Skeletal muscle cell (primary cell): ENCODE measurements at regions not wholly inside any gene's neighbourhood (a gene's known extent, or its start where the extent isn't known, plus 50 kb on each side); places are given as distances from the start of the nearest gene placed in this dataset.
A peak's percentile ranks its signal among the peaks of the same experiment; 100 is the strongest.

Source experiments
- DNase-seq: peaks from one replicate; pipeline ENCODE4 v3.0.0-alpha.2; 2010; ENCODE audit warnings: low read depth
- H3K4me3 ChIP-seq: 2 replicates; pipeline ENCODE4 v1.5.1; 2011; ENCODE audit warnings: low read depth, mild to moderate bottlenecking, control low read depth, low read length, moderate library complexity

DNA sequence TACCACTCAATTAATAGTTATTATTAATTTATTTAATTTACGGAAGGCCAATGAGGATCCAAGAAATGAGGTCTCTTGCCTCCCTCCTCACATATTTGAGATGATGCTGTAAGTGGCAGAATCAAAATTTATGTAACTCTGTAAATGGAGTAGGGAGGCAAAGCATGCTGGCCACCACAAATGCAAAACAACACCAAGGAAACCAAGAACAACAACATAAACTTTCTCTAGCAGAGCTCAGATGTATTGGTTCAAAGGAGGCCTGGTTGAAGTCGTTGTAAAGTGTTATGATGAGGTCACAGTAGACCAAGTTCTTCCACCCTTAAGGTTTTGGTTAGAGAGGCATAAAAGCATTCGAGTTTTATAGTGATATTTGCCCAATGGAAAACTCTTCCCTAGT is 194.8 kb upstream of the FAT1 start:
- no peak overlapping the region for H3K4me3 ChIP-seq
- DNase-seq, result no peak

DNA sequence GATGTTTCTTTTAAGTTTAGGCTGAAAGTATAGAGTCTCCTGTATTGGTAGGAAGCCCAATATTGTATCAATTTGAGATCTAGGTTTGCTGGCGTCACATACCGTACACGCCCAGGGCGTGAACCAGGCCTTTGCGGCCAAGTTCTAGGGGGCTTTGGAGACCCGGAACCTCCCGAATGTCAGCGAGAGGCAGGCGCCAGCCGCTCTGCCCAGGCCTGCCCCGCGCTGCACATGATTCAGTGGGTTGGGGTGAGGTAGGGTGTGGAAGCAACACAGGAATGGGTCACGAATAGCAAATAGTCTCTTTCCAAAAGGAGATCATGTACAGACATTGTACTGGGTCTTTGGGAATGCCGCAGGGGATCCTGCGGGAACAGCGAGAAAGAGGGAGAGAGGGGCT is 195.7 kb upstream of the FAT1 start:
- H3K4me3 ChIP-seq, result no peak overlapping the region
- DNase-seq, result no peak

GRCh38 chr4:186920483-186920882 is 196.8 kb upstream of the FAT1 start:
- DNase-seq, result peak; percentile 55
- no peak overlapping the region for H3K4me3 ChIP-seq

- H3K4me3 ChIP-seq, result no peak overlapping the region
- DNase-seq, result no peak
These were observed 197.3 kb upstream of the FAT1 start for GRCh38 chr4:186920992-186921391.

DNA sequence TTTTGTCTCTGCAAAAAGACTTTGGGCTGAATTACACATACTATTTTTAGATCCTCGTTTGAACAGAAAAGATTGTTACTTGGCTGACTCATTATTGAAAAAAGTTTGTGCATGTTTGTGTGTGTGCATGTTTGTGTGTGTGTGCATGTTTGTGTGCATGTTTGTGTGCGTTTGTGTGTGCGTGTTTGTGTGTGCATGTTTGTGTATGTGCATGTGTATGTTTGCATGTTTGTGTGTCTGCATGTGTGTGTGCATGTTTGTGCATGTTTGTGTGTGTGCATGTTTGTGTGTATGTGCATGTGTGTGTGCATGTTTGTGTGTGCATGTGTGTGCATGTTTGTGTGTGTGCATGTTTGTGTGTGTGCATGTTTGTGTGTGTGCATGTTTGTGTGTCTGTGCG is 201.1 kb upstream of the FAT1 start:
- DNase-seq, result no peak
- H3K4me3 ChIP-seq, result no peak overlapping the region

DNA sequence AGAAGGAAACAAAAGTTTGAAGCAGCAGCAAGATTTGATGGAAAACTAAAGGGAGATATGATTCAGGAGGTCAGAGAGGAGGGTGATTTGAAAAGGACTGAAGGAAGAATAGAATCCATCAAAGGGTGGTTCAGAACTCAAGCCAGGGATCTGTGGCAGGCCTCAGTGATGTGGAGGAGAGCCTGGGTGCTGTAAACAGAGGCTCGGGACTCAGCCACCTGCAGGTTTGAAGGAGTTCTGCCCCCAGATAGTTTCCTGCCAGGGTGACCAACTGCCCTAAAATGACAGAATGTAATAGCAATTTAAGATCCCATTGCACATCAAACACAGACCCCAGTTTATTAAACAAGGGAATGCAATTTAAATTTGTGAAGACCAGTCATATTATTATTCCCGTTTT is 204.0 kb upstream of the FAT1 start:
- H3K4me3 ChIP-seq, result no peak overlapping the region
- no peak for DNase-seq

DNA sequence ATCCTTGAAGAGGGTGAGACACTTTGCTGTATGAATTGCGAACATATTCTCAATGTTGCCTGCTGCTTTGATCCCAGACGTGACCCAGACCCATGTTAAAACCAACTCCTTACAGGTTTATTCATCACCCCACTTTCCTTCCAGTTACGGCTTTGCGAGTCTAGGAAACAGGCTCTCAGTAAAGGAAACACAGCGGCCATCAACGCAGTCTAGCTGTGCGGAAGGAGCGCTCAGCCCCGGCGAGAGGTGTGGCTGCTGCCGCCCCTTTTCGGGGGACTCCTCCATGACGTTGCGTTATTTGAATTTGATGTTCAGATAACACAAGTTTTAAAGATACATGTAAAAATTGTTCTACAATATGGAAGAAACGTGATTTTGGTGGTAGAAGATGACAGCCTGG is 206.4 kb upstream of the FAT1 start:
- no peak overlapping the region for H3K4me3 ChIP-seq

DNA sequence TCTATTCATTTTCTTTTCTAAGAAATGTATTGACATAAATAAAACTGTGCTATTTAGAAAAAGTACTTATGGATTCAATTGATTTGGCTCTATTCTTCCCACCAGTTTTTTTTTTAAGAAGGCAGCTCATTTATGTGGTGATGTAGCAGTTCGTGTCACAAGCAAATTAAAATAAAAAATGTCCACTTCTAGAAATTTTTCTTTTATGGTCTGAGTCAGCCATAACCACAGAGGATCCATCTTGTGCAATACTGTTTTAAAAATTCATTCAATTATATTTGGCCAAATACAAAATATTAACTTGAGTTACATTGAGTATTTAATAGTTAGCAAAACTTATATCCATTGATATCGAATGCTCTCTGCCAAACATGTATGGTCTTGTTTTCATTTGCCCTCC is 207.9 kb upstream of the FAT1 start:
- DNase-seq, result no peak
- no peak overlapping the region for H3K4me3 ChIP-seq

More for the DNA sequence above, 206.4 kb upstream of the FAT1 start:
- no peak for DNase-seq

GRCh38 chr4:186932196-186932595 is 208.5 kb upstream of the FAT1 start:
- no peak overlapping the region for H3K4me3 ChIP-seq

GRCh38 chr4:186932631-186933187 is 209.1 kb upstream of the FAT1 start:
- DNase-seq, result peak; percentile 72
- H3K4me3 ChIP-seq, result no peak overlapping the region

More at GRCh38 chr4:186932196-186932595, 208.5 kb upstream of the FAT1 start:
- DNase-seq, result no peak

DNA sequence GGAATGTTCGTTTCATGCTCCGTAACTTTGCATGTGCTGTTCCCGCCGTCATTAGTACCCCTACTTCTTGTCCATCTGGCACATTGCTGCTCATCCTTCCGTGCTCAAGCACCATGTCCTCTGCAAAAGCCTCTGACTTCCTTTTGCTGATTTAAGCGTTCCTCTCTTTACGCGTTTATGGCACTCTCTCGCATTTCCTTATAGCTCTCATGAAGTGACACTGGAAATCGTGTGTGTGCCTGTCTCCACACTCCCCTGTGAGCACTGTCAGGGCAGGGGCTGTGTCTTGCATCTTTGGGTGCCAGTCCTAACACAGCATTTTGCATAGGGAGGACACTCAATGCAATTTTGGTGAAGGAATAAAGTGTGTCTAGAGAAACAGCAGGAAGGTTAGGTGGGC is 210.6 kb upstream of the FAT1 start:
- H3K4me3 ChIP-seq, result no peak overlapping the region
- no peak for DNase-seq

DNA sequence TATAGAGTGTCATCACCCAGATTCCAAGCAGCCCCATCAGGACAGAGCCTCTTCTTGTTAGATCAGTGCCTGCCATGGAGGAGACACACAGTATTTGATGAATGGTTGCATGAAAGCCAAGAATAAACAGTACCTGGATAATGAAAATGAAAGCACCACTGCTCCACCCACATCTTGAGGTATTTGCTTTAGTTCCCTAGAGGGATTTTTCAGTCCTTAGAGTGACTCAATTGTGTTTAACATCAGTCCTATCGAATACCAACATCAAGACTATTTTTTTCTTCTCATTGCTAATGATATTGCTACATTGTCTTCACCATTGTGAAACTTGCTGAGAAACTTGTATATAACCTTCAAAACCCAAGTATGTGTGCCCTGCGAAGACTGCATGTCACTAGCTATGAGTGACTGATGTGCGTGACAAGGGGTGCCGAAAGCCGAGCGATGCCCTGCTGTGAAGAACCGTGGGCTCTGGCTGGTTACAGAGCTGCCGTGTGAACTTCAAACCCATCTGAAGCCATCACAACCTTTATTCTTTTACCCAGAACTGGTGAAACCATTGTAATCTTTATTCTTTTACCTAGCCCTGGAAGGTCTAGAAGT is 211.3 kb upstream of the FAT1 start:
- H3K4me3 ChIP-seq, result no peak overlapping the region
- no peak for DNase-seq

DNA sequence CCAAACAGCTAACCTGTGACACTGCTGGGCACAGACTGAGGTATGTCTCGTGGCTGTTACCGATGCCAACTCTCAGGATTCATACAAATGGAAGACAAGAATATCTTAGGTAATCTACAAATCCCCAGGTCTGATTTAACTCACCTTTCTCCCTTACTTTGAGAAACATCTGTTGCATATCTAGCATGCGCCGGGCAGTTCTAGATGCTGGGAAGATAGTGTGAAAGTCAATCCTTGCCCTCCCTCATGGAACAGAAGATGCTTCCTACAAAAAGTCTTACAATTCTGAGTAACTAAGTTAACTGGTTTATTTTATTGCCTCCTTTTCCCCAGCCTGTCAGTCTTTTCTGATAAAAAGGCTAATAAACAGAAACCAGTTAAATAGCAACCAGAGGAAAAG is 212.2 kb upstream of the FAT1 start:
- no peak overlapping the region for H3K4me3 ChIP-seq
- DNase-seq, result no peak

DNA sequence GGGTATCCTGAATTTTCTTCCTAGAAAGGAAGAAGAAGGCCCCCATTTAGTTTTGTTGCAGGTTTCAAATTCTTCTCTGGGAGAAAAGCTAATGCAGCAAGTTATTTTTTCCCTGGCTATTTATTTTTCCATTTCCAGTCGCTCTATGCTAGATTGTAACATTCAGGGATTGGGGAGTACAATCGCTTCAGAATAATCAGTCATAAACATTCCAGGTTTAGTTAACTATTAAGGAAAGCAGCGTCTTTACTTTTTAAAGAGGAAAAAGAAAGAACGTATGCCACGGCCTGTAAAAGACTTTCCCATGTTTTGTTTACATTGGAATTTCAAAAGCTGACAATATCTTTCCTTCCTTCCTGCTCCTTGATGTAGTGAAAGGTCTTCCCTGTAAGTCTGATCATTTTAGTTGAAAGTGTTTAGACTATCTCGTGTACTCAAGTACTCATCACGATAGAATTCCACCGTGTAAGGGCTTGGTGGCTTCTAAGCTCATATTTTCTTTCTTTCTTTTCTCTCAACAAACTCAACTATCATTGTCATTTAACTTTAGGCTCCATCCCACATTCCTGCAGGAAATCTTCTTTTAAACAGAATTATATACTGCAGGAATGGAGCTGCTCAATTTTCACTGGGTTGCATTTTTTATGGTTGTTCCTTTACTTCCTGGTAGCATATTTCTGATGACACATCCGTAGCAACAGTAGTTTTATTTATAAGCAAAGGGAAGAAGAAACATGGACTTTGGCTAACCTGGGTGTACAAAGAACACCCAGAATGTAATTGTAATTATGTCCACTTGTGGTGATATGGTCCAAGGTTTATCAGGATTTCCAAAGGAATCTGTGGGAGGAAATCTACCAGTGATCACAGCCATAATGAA is 213.1 kb upstream of the FAT1 start:
- DNase-seq, result no peak
- no peak overlapping the region for H3K4me3 ChIP-seq

GRCh38 chr4:186939226-186939625 is 215.6 kb upstream of the FAT1 start:
- no peak for DNase-seq
- no peak overlapping the region for H3K4me3 ChIP-seq

DNA sequence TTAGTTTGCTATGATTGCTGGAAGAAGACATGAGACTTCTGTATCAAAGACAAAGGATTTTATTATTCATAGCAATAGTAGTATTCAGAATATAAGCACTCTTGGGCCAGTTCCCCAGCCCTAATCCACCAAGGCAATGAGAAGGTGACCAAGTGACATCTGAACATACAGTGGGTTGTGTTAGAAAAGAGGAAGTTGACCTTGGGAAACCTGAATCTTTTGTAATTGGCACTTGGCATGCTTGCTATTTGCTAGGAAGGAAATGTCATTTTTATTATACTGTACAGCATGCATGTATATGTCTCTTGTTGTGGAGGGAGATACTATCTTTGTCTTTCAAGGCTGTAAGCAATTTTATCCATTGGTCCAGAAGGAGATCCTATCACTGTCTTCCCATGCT is 216.1 kb upstream of the FAT1 start:
- H3K4me3 ChIP-seq, result no peak overlapping the region
- DNase-seq, result no peak

DNA sequence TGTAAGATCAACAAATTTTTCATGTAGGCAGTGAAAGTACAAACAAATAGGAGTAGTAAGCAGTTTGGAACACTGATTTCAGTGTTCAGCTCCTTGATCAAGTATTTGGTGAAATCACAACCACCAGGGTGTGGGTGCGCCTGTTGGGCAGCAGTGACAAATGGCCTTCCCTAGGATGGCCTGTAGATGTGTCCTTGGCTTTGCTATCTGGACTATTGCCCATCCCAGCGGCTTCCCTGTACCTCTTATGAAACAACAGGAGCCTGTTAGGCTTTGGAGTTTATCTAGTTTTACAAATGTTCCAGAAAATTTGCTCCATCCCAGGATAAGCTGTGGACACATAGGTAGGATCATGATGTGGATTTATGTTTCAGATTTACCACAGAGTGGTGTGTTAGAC is 216.8 kb upstream of the FAT1 start:
- no peak for DNase-seq

DNA sequence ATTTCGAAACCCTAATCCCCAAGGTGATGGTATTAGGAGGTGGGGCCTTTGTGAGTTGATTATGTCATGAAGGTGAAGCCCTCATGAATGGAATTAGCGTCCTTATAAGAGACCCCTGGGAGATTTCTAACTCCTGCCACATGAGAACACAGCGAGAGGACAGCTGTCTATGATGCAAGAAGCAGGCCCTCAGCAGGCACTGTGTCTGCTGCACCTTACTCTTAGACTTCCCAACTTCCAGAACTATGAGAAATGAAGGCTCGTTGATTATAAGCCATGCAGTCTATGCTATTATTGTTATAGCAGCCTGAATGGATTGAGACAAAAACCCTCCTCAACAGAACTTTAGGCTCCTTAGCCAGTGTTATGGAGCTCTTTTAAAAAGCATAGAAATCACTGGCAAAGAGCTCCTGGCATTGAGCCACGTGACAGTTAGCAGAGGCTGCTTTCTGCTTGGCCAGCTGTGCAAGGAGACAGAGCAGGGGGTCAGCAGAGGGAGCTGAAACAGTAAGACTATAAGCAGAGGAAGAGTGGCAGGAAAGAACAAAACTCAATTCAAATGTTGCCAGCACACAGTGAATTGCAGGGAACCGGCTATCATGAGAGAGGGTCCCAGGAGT is 219.2 kb upstream of the FAT1 start:
- no peak overlapping the region for H3K4me3 ChIP-seq
- no peak for DNase-seq

More for the DNA sequence above, 216.8 kb upstream of the FAT1 start:
- no peak overlapping the region for H3K4me3 ChIP-seq

DNA sequence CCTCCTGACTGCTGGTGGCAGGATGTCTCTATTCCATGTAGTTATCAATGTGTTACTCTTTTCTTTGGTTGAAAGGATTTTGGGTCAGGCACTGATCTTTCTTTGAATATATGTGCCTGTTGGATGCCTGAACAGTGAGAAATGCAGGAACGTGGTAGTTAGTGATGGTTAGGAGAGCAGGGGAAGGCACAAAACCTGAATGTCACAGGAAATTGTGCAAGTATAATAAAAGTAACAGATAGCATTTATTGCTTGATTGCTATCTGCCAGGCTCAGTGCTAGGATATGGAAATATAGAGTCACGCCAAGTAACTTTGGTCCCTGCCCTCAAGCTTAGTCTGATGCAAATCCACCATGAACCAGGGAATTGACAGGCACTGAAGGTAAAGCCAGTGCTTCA is 219.8 kb upstream of the FAT1 start:
- no peak overlapping the region for H3K4me3 ChIP-seq
- DNase-seq, result no peak

DNA sequence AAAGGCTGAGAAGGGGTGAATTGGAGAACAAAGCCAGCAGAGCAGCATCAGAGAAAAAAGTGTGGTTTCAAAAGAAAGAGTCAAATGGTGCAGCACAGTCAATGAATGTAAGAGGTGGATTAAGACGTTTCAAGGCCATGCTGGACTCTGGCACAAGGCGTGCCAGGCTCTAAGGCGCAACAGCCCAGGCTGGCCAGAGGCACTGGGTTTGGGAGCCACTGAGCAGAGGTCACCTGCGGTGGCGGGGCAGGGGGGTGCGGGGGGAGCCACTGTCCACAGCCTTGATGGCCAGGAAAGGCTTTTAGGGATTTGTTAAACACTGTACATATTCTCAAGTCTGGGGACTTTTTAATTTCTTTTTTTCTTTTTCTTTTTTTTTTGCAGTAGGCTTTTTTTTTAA is 222.5 kb upstream of the FAT1 start:
- no peak for DNase-seq
- H3K4me3 ChIP-seq, result no peak overlapping the region
